Astrocyte of the cerebellum (primary cell): ENCODE measurements at regions not wholly inside any gene's neighbourhood (a gene's known extent, or its start where the extent isn't known, plus 50 kb on each side); places are given as distances from the start of the nearest gene placed in this dataset.

Experiments
- DNase-seq: peaks from one replicate; pipeline ENCODE4 v3.0.0-alpha.2; 2011; ENCODE audit warnings: low read depth
- H3K4me3 ChIP-seq: 2 replicates; pipeline ENCODE4 v1.5.1; 2011; ENCODE audit warnings: mild to moderate bottlenecking, low read depth, low read length, moderate library complexity
- CTCF ChIP-seq: IDR thresholded peaks from 2 replicates; pipeline ENCODE4 v1.5.1; 2012; ENCODE audit warnings: low read length, low read depth, moderate library complexity, mild to moderate bottlenecking; ENCODE audit errors: missing control alignments
- in situ Hi-C: cut with HindIII; loops from 2 replicates; pipeline ENCODE4 v1.10.0; 2017; ENCODE audit warnings: low sequenced_read_pairs

- no peak for DNase-seq
- in situ Hi-C loops, result no loop called here
- TF ChIP-seq CTCF, result no peak
- no peak overlapping the region for H3K4me3 ChIP-seq
These were observed 60.1 kb upstream of the FAM89A start for GRCh38 chr1:231099996-231100767.

GRCh38 chr1:231099311-231099710 lies 59.3 kb upstream of the FAM89A start:
- no peak for TF ChIP-seq CTCF
- DNase-seq, result no peak
- no peak overlapping the region for H3K4me3 ChIP-seq
- in situ Hi-C loops, result no loop called here

- no peak for TF ChIP-seq CTCF
- no peak overlapping the region for H3K4me3 ChIP-seq
- in situ Hi-C loops, result no loop called here
- DNase-seq, result no peak
These were observed 55.5 kb upstream of the FAM89A start for GRCh38 chr1:231095595-231095994.

- TF ChIP-seq CTCF, result no peak
- H3K4me3 ChIP-seq, result no peak overlapping the region
- no peak for DNase-seq
- in situ Hi-C loops, result no loop called here
These were observed 54.4 kb upstream of the FAM89A start for GRCh38 chr1:231094421-231094820.

- no peak overlapping the region for H3K4me3 ChIP-seq
- peak; percentile 14 for TF ChIP-seq CTCF
- in situ Hi-C loops, result no loop called here
- no peak for DNase-seq
These were observed 53.3 kb upstream of the FAM89A start for GRCh38 chr1:231093156-231093922.

- DNase-seq, result no peak
- in situ Hi-C loops, result no loop called here
- H3K4me3 ChIP-seq, result no peak overlapping the region
- no peak for TF ChIP-seq CTCF
These were observed 52.3 kb upstream of the FAM89A start for GRCh38 chr1:231092380-231092779.
